GM10266 (cell line): ENCODE measurements at regions not wholly inside any gene's neighbourhood (a gene's known extent, or its start where the extent isn't known, plus 50 kb on each side); places are given as distances from the start of the nearest gene placed in this dataset.

ENCODE experiments used
- DNase-seq: peaks from one replicate; pipeline ENCODE4 v3.0.0; 2012; ENCODE audit errors: extremely low spot score
- TF ChIP-seq, protein P1 (sequence below): IDR thresholded peaks from 2 replicates; pipeline ENCODE4 v1.5.1; 2012; ENCODE audit warnings: mild to moderate bottlenecking, low read depth; ENCODE audit not compliant: control insufficient read depth, insufficient read depth; ENCODE audit errors: missing control alignments

DNA sequence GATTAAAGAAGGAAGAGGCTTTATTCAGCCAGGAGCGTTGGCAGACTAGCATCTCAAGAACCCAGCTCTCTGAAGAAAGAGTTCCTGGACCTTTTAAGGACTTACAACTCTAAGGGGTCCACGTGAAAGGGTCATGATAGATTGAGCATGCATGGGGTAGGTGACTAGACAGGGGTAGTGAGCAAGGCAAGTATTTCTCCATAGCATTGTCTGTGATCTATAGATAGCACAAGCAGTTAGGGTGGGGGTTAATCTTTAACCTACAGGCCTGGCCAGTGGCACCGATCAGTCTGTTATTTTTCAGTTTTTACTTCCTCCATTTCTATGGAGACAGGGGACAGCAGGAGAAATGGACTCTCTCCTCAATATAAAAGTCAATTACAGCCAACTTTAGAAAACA lies 983.7 kb downstream of the SLITRK1 start:
- no peak for DNase-seq
- TF ChIP-seq, protein P1, sequence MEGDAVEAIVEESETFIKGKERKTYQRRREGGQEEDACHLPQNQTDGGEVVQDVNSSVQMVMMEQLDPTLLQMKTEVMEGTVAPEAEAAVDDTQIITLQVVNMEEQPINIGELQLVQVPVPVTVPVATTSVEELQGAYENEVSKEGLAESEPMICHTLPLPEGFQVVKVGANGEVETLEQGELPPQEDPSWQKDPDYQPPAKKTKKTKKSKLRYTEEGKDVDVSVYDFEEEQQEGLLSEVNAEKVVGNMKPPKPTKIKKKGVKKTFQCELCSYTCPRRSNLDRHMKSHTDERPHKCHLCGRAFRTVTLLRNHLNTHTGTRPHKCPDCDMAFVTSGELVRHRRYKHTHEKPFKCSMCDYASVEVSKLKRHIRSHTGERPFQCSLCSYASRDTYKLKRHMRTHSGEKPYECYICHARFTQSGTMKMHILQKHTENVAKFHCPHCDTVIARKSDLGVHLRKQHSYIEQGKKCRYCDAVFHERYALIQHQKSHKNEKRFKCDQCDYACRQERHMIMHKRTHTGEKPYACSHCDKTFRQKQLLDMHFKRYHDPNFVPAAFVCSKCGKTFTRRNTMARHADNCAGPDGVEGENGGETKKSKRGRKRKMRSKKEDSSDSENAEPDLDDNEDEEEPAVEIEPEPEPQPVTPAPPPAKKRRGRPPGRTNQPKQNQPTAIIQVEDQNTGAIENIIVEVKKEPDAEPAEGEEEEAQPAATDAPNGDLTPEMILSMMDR, result no peak

DNA sequence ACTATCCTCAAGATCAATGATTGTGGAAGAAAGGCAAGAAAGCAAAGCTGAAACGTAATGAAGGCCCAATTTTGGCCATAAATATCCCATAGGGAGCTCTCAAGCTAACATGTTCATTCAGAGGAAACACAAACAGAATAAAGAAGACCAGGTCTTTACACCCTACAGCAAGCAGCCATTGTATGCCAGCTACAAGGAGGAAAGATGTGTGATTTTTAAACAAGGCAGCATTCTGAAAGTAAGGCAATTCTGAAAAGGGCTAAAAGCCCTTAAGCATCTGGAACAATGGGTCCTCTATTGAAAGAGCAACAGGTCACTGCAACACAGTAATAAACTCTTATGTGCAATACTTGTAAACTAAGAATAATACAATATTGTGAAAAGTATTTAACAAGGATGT lies 1002.4 kb downstream of the SLITRK1 start:
- DNase-seq, result no peak
- TF ChIP-seq, protein P1, result no peak

DNA sequence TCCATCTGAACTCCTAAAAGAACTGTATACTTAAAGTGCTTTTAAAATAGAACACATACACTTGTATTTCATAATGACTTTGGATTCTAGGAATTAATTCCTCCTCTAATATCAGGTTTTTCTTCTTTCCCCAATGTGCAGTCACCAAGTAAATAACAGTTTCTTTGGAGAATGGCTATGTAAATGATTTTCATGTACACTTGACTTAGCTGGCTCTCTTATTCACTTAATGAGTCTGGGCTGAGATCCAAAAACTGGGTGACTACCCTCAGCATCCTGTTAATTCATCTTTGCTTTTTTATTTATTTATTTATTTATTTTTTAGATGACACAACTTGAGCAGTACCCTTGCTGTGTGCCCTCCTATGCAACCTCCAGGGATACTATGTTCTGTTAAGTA lies 1003.7 kb downstream of the SLITRK1 start:
- TF ChIP-seq, protein P1, result no peak
- no peak for DNase-seq

DNA sequence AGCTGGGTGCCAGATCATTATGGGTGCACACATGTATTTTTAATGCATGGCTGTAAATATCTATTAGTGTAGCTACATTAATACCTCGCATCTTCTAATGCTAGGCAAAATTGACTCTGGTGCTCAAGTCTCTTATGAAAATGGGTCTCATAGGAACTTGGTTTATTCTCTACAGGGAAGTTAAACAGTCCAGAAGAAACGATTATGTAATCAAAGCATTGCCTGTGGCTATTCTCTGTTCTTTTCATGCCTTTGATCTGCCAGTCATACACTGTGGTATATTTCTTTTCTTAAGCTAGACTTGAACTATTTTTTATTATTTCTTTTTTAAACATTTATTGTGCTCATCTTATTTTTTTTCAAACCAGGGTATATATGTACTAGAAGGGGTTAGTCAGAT lies 1015.0 kb downstream of the SLITRK1 start:
- DNase-seq, result no peak
- TF ChIP-seq, protein P1, result no peak

DNA sequence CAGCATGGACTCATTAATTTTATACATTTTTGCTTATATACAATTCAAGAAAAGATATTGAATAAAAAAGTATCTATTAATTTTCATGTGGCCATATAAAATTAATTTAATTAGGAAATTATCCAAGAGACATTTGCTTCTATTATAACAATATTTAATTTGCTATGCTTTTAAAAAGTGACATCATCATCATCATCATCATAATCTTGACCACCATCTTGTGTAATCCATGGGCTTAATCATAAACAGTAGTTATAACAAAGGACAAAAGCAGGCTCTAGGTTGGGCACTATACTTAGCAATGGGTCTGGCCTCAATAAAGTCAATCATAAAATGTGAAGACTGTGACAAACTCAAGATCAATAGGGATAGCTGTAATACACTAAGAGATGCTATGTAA lies 1031.6 kb downstream of the SLITRK1 start:
- DNase-seq, result no peak

DNA sequence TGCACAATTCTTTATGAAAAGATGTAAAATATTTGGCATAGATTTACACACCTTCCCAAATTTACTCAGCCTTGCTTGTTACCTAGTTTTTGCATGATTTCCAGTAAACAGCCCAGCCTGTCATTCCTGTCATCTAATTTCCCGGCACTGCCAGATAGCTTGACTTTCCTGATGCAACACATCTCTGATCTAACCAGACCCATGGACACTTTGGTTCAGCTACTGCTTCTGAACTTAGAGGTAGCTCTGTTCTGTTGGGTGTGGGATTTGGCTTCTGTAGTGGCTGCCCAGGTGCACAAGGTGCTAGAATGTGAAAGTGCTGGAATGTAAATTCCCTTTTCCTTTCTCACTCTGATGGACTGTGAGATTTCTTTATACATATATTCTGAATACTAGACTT lies 1033.5 kb downstream of the SLITRK1 start:
- DNase-seq, result no peak
- TF ChIP-seq, protein P1, result no peak

More for the DNA sequence above, 1031.6 kb downstream of the SLITRK1 start:
- TF ChIP-seq, protein P1, result no peak

DNA sequence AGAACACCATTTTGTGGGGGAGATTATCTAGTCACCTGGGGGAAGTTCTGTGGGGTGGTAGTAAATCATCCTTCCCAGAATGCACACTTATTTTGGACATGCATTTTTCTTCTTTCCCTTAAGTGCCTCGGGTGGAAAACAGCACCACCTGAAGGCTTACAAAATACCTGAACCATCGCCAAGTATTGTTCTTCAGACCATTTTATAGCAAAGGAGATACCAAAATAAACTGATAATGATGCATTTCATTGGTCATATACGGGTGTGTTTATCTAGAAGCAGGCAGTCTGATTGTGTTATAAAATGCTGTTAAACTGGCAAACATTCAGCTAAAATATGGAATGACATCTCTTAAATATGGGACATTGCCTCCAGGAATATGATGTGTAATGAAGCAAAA lies 1034.7 kb downstream of the SLITRK1 start:
- TF ChIP-seq, protein P1, result no peak
- DNase-seq, result no peak
